Astrocyte (in vitro differentiated cells and primary cell): ENCODE measurements at regions not wholly inside any gene's neighbourhood (a gene's known extent, or its start where the extent isn't known, plus 50 kb on each side); places are given as distances from the start of the nearest gene placed in this dataset.

Experiments
- EZH2 ChIP-seq: IDR thresholded peaks from 2 replicates; pipeline ENCODE4 v1.6.1; 2012; ENCODE audit warnings: mild to moderate bottlenecking, low read length, inconsistent platforms; ENCODE audit not compliant: insufficient read depth
- TF ChIP-seq, protein P1 (sequence below): IDR thresholded peaks from 2 replicates; pipeline ENCODE4 v1.5.1; 2011; ENCODE audit warnings: low read depth, mild to moderate bottlenecking, inconsistent platforms, low read length, moderate library complexity; ENCODE audit not compliant: insufficient read depth

DNA sequence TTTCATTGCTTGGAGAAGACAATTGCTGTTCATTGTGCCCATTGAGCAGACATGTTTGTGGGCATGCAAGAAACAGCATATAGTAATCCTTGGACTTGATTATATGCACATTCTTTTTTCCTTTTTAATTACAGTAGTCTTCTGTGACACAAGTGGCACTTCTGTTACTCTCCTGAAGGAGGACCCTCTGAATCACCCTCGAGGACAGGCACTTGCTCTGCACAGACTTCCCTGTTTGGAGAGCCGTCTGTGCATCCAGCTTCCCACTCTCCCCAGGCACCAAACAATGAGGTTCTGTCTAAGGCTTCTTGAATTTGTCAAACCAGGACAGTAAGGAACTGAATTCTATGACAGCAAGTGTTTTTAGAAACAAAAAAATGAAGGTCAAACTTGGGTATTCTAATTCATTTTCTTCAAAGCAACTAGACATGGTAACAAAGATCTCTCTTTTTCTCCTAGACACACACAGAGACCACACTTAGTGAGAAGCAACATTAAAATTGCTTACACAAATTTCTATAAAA, 844.6 kb upstream of the ID2 start:
- TF ChIP-seq, protein P1, sequence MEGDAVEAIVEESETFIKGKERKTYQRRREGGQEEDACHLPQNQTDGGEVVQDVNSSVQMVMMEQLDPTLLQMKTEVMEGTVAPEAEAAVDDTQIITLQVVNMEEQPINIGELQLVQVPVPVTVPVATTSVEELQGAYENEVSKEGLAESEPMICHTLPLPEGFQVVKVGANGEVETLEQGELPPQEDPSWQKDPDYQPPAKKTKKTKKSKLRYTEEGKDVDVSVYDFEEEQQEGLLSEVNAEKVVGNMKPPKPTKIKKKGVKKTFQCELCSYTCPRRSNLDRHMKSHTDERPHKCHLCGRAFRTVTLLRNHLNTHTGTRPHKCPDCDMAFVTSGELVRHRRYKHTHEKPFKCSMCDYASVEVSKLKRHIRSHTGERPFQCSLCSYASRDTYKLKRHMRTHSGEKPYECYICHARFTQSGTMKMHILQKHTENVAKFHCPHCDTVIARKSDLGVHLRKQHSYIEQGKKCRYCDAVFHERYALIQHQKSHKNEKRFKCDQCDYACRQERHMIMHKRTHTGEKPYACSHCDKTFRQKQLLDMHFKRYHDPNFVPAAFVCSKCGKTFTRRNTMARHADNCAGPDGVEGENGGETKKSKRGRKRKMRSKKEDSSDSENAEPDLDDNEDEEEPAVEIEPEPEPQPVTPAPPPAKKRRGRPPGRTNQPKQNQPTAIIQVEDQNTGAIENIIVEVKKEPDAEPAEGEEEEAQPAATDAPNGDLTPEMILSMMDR: no peak
- no peak for TF ChIP-seq EZH2
